Stimulated activated naive CD8-positive, alpha-beta T cell treated with anti-CD3 and anti-CD28 coated beads, Interleukin-15, amount 100 ng/mL, for 72 hours (primary cell): ENCODE measurements at regions not wholly inside any gene's neighbourhood (a gene's known extent, or its start where the extent isn't known, plus 50 kb on each side); places are given as distances from the start of the nearest gene placed in this dataset.
"Not testable (repeated sequence)": the region's sequence is repeated elsewhere in the genome, so short reads cannot be mapped to it uniquely, and the experiment has no call there.

Experiments used
- ATAC-seq: fragments of 150-1000 bp; cut with Tn5 transposase; 2 replicates; pipeline ENCODE4 v1.10.0; 2021; ENCODE audit warnings: mild to moderate bottlenecking, moderate library complexity
- DNase-seq, 2 donors: peaks; one replicate each; pipeline ENCODE4 v3.0.0; 2021 to 2022
- H3K27ac Mint-ChIP-seq, 2 donors: one replicate each; pipeline ENCODE4 v1.8.0; 2022; ENCODE audit warnings: mild to moderate bottlenecking in 2 of 2, mixed read lengths in 2 of 2, moderate library complexity in 2 of 2
- H3K27me3 Mint-ChIP-seq: one replicate; pipeline ENCODE4 v1.8.0; 2022; ENCODE audit warnings: mixed read lengths
- H3K4me1 Mint-ChIP-seq: one replicate; pipeline ENCODE4 v1.8.0; 2022; ENCODE audit warnings: mild to moderate bottlenecking, mixed read lengths
- H3K4me3 Mint-ChIP-seq, 2 donors: one replicate each; pipeline ENCODE4 v1.8.0; 2022; ENCODE audit warnings: mild to moderate bottlenecking in 2 of 2, mixed read lengths in 2 of 2, moderate library complexity in 1 of 2
- H3K9me3 Mint-ChIP-seq, 2 donors: one replicate each; pipeline ENCODE4 v1.8.0; 2022; ENCODE audit warnings: mixed read lengths in 2 of 2

- no peak overlapping the region for H3K27ac Mint-ChIP-seq
- no peak for DNase-seq
- no peak overlapping the region for H3K4me3 Mint-ChIP-seq
- peaks cover 3 to 6% of the 10 kb centered on the region in 2 donors for H3K9me3 Mint-ChIP-seq
- H3K27me3 Mint-ChIP-seq: peaks cover under 1% of the 10 kb centered on the region
- peaks cover 7% of the 10 kb centered on the region for H3K4me1 Mint-ChIP-seq
- ATAC-seq: no peak
Measured at GRCh38 chr5:16987776-16988175, 51.7 kb upstream of the MYO10 start.

DNA sequence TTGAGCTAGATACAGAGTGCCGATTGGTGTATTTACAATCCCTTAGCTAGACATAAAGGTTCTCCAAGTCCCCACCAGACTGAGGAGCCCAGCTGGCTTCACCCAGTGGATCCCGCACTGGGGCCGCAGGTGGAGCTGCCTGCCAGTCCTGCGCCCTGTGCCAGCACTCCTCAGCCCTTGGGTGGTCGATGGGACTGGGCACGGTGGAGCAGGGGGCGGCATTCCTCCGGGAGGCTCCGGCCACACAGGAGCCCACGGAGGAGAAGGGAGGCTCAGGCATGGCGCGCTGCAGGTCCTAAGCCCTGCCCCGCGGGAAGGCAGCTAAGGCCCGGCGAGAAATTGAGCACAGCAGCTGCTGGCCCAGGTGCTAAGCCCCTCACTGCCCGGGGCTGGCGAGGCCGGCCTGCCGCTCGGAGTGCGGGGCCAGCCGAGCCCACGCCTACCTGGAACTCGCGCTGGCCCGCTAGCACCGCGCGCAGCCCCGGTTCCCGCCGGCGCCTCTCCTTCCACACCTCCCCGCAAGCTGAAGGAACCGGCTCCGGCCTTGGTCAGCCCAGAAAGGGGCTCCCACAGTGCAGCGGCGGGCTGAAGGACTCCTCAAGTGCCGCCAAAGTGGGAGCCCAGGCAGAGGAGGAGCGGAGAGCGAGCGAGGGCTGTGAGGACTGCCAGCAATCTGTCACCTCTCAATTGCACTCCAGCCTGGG lies 54.9 kb upstream of the MYO10 start:
- not testable (repeated sequence) for H3K4me1 Mint-ChIP-seq, ATAC-seq, H3K4me3 Mint-ChIP-seq, H3K9me3 Mint-ChIP-seq, H3K27ac Mint-ChIP-seq, DNase-seq
- peaks cover 18% of the 10 kb centered on the region for H3K27me3 Mint-ChIP-seq

DNA sequence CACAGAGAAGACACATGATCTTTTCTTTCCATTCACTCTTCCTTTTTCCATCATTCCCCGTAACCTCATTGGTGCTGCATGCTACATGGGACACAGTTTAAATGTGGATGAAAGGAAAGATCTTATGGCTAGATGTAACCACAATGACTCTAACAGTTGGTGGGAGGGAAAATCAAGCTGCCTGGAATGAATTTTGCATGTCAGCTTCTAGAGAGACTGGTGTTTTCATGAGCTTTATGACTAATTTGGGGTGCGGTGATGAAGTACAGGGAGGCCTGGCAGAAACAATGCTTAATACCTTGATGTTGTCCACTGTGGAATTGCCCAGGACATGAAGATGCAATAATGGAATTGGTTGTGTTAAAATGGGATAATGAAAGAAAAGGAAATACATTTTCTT lies 55.9 kb upstream of the MYO10 start:
- Mint-ChIP-seq H3K4me1 (peaks cover 7% of the 10 kb centered on the region), H3K27ac (no peak overlapping the region), H3K27me3 (peaks cover 18% of the 10 kb centered on the region), H3K9me3 (no peaks in the 10 kb centered on the region), H3K4me3 (no peak overlapping the region)
- no peak for DNase-seq
- no peak for ATAC-seq

- Mint-ChIP-seq H3K9me3 (no peaks in the 10 kb centered on the region), H3K4me3 (no peak overlapping the region), H3K4me1 (peaks cover 7% of the 10 kb centered on the region), H3K27ac (no peak overlapping the region), H3K27me3 (peaks cover 18% of the 10 kb centered on the region)
- ATAC-seq (no peak), DNase-seq (no peak)
Measured at GRCh38 chr5:16992444-16992843, 56.4 kb upstream of the MYO10 start.

GRCh38 chr5:16994565-16994964 lies 58.5 kb upstream of the MYO10 start:
- Mint-ChIP-seq H3K27me3 (peaks cover 18% of the 10 kb centered on the region), H3K27ac (no peak overlapping the region), H3K4me3 (no peak overlapping the region), H3K4me1 (peaks cover 7% of the 10 kb centered on the region), H3K9me3 (no peaks in the 10 kb centered on the region)
- DNase-seq (no peak), ATAC-seq (no peak)

- Mint-ChIP-seq H3K27me3 (peaks cover 18% of the 10 kb centered on the region), H3K4me1 (peaks cover 7% of the 10 kb centered on the region), H3K4me3 (no peak overlapping the region), H3K9me3 (no peaks in the 10 kb centered on the region), H3K27ac (no peak overlapping the region)
- DNase-seq (no peak), ATAC-seq (no peak)
Measured at GRCh38 chr5:16995372-16995771, 59.3 kb upstream of the MYO10 start.

DNA sequence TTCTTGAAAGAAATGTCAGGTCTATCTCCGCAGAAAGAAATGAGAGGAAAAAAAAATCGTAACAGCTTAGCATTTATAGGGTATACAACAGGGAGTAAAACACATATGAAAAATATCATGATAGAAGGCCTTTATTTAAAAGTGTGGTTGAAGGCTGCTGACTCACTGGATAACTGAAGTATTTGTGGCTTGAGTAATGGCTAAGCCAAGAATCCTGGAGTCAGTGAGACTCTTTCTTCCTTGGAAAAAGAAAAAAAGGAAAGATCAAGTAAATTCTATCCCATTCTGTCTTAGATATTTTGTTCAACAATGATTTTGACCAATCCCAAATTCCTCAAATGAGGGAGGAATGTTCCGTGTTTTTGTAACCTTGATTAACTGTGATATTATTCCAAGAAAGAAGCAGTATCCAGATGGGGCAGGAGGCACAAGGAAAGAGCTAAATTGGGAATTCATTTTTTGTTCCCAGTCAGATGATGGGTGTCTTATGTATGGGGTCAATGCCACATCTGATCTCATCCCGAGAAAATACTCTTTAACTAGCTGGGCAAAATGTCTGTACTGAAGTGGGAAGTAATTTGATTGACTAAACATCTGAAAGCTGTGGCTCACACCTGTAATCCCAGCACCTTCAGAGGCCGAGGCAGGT lies 64.3 kb upstream of the MYO10 start:
- no peak for DNase-seq
- H3K27me3 Mint-ChIP-seq: no peaks in the 10 kb centered on the region
- H3K27ac Mint-ChIP-seq: no peak overlapping the region
- no peak for ATAC-seq
- no peaks in the 10 kb centered on the region for H3K4me1 Mint-ChIP-seq
- no peak overlapping the region for H3K4me3 Mint-ChIP-seq
- H3K9me3 Mint-ChIP-seq: no peaks in the 10 kb centered on the region

GRCh38 chr5:17001428-17001827 lies 65.3 kb upstream of the MYO10 start:
- ATAC-seq: no peak
- Mint-ChIP-seq H3K4me3 (no peak overlapping the region), H3K27ac (no peak overlapping the region), H3K27me3 (no peaks in the 10 kb centered on the region), H3K9me3 (no peaks in the 10 kb centered on the region), H3K4me1 (no peaks in the 10 kb centered on the region)
- no peak for DNase-seq

DNA sequence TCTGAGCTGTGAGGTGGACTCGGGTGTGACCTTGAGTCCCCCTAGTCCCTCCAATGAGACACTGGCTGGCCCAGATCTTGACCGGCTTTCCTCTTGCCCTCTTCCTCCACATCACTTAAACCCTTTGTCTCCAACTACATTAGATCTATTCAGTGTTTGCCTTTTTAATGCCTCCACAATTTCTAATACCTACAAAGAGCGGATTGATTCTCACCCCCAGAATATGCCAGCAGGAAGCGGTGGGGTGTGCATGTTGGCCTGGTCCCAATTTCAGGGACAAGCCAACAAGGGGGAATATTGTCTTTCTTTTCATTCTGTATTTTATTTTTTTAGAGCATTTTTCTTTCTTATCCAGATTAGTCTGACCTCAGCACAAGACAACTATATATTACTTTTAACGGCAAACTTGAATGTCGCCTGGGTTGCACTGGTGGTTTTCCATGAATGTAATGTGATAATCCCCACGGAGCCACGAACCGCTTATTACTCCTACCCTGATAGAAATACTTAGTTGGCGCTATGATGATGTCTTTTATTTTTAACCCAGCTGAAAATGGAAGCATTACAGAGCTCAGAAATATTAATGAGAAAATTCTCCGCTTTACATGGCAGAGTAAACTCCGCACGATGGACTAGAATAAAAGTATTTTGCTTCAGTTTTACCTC lies 68.5 kb upstream of the MYO10 start:
- DNase-seq (no peak), ATAC-seq (no peak)
- Mint-ChIP-seq H3K4me3 (no peak overlapping the region), H3K27ac (no peak overlapping the region), H3K9me3 (no peaks in the 10 kb centered on the region), H3K4me1 (no peaks in the 10 kb centered on the region), H3K27me3 (no peaks in the 10 kb centered on the region)

GRCh38 chr5:17005107-17005828 lies 69.2 kb upstream of the MYO10 start:
- no peaks in the 10 kb centered on the region for H3K9me3 Mint-ChIP-seq
- DNase-seq (no peak), ATAC-seq (no peak)

DNA sequence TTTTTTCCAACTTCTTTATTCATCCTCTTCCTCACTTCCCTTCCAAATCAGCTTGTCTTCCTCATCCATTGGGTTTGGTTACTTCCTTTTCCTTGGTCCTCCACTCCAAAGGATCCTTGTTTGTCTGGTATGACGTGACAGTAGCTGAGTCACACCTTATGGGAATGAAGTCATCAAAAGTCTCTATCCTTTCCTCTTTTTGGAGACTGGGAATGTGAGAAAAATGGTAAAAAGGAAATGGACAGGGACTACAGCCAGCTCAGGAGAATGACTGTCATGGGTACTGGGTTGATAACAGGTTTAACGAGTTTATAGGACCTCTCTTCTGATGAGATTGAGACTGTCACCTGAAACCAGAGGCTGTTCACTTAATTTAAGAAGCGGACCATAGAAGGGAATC lies 76.2 kb upstream of the MYO10 start:
- no peaks in the 10 kb centered on the region for H3K4me1 Mint-ChIP-seq
- DNase-seq (no peak), ATAC-seq (no peak)
- no peaks in the 10 kb centered on the region for H3K9me3 Mint-ChIP-seq
- H3K27ac Mint-ChIP-seq: no peak overlapping the region
- no peak overlapping the region for H3K4me3 Mint-ChIP-seq
- H3K27me3 Mint-ChIP-seq: no peaks in the 10 kb centered on the region

More at GRCh38 chr5:17005107-17005828, 69.2 kb upstream of the MYO10 start:
- Mint-ChIP-seq H3K4me3 (no peak overlapping the region), H3K27me3 (no peaks in the 10 kb centered on the region), H3K27ac (no peak overlapping the region), H3K4me1 (no peaks in the 10 kb centered on the region)

DNA sequence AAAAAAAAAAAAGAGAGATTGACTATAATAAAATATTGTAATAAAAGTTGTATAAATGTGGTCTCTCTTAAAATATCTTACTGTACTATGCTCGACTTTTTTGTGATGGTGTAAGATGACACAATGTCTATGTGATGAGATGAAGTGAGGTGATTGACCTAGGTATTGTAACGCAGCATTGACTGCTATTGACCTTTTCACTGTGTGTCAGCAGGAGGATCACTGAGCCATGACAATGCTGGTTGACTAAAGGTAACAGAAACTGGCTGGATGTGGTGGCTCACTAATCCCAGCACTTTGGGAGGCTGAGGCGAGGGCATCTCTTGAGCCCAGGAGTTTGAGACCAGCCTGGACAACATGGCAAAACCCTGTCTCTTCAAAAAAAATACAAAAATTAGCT lies 78.6 kb upstream of the MYO10 start:
- H3K27me3 Mint-ChIP-seq: no peaks in the 10 kb centered on the region
- no peaks in the 10 kb centered on the region for H3K9me3 Mint-ChIP-seq
- H3K27ac Mint-ChIP-seq: no peak overlapping the region
- no peak for DNase-seq
- H3K4me3 Mint-ChIP-seq: no peak overlapping the region
- H3K4me1 Mint-ChIP-seq: no peaks in the 10 kb centered on the region
- ATAC-seq: no peak

DNA sequence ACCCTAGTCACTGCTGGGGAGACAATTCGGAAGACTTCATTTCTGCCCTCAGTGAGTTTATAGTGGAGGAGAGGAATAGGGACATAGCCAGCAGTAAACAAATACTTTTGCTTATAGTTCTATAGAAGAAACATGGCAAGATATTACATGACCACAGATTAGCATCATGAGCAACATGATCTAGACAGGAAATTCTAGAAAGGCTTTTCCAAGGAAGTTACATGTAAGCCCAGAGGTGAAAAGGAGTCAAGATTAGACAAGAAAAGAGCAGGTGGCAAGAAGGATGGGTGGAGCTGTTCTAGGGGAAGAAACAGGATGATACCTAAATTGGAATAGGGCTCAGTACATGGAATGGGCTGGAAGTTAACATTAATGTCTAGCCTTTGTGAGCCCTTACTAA lies 82.8 kb upstream of the MYO10 start:
- Mint-ChIP-seq H3K4me1 (no peaks in the 10 kb centered on the region), H3K27me3 (no peaks in the 10 kb centered on the region), H3K9me3 (no peaks in the 10 kb centered on the region), H3K4me3 (no peak overlapping the region), H3K27ac (no peak overlapping the region)
- ATAC-seq (no peak), DNase-seq (no peak)

DNA sequence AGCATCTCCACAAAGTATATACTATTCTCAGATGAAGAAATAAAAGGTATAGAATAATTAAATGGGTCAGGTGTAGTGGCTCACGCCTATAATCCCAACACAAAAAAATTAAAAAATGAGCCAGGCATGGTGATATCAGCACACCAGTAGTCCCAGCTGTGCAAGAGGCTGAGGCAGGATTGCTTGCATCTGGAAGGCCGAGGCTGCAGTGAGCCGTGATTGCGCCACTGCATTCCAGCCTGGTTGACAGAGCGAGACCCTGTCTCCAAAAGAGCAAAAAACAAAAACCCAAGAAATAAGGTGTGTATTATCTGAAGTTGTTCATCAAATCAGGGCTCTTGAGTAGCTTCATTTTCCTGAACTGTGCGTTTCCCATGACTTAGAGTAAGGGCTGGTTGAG lies 83.2 kb upstream of the MYO10 start:
- ATAC-seq: no peak
- no peaks in the 10 kb centered on the region for H3K9me3 Mint-ChIP-seq
- no peaks in the 10 kb centered on the region for H3K27me3 Mint-ChIP-seq
- no peaks in the 10 kb centered on the region for H3K4me1 Mint-ChIP-seq
- no peak overlapping the region for H3K27ac Mint-ChIP-seq
- no peak overlapping the region for H3K4me3 Mint-ChIP-seq
- no peak for DNase-seq

DNA sequence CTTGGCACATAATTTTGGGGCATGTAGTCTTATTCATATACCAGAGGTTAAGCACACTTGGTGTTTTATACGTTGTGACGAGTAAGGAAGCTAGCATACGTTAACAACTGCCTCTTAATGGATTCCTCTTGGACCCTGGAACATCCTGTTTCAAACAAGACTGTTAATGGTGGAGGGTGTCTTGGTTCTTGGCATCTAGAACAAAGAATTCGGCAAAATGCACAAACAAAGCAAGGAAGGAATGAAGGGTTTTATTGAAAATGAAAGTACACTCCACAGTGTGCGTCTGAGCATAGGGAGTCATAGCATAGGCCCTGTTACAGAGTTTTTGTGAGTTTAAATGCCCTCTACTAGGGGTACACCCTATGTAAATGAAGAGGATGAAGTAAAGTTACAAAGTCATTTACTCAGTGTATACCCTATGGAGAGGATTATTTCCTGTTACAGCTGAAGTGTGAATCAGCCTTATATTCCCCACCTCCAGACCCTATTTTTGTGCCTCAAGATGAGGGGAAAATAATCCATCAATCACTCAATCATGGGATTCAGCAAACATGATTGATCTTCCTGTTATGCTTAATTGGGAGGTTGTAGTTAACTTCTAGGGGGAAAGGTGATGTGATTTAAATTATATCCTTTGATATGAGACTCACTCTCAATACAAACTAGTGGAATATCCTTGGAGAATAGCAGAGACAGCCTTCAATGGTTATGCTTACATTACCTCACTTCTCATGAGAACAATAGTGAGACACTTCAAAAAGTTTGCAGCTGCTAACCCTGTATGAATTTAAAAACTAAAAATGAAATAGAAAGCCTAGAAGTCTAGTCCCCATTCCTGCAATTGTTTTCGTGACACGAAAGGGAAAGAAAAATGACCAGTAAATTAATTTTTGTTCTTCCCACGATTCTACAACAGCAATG lies 84.9 kb upstream of the MYO10 start:
- Mint-ChIP-seq H3K4me1 (no peaks in the 10 kb centered on the region), H3K9me3 (no peaks in the 10 kb centered on the region), H3K27me3 (no peaks in the 10 kb centered on the region), H3K27ac (no peak overlapping the region), H3K4me3 (no peak overlapping the region)
- ATAC-seq: no peak
- no peak for DNase-seq
